SU-DHL-6 (cell line): ENCODE measurements at regions not wholly inside any gene's neighbourhood (a gene's known extent, or its start where the extent isn't known, plus 50 kb on each side); places are given as distances from the start of the nearest gene placed in this dataset.

Experiments
- H2AFZ ChIP-seq: fragments of 200-600 bp; sonication (generic); 2 replicates; pipeline ENCODE4 v1.6.1; 2014; ENCODE audit warnings: low read depth, mild to moderate bottlenecking, moderate library complexity, mixed read lengths, antibody characterized with exemption, low read length; ENCODE audit not compliant: severe bottlenecking
- H3F3A ChIP-seq: fragments of 200-600 bp; shearing (Covaris generic); 2 replicates; pipeline ENCODE4 v1.6.0; 2016; ENCODE audit warnings: antibody characterized with exemption, mild to moderate bottlenecking; ENCODE audit not compliant: insufficient read depth
- H3K27ac ChIP-seq: fragments of 200-600 bp; sonication (generic); 2 replicates; pipeline ENCODE4 v1.5.1; 2016; ENCODE audit warnings: low read depth, mild to moderate bottlenecking, low read length, moderate library complexity, mixed read lengths
- H3K27me3 ChIP-seq: fragments of 200-600 bp; sonication (generic), shearing (Covaris generic); 2 replicates; pipeline ENCODE4 v1.6.0; 2014; ENCODE audit warnings: mild to moderate bottlenecking, low read length
- H3K36me3 ChIP-seq: fragments of 200-600 bp; sonication (generic); 2 replicates; pipeline ENCODE4 v1.6.1; 2014; ENCODE audit warnings: mild to moderate bottlenecking, low read length, mixed read lengths
- H3K4me2 ChIP-seq: fragments of 300-600, 200-600 bp; shearing (Covaris generic), sonication (generic); 2 replicates; pipeline ENCODE4 v1.6.0; 2014; ENCODE audit warnings: low read length, low read depth, mild to moderate bottlenecking; ENCODE audit not compliant: poor library complexity, severe bottlenecking
- H3K4me3 ChIP-seq: fragments of 200-600 bp; sonication (generic); 2 replicates; pipeline ENCODE4 v1.5.1; 2014; ENCODE audit warnings: antibody characterized with exemption, low read length, mild to moderate bottlenecking, mixed read lengths; ENCODE audit not compliant: insufficient read depth, poor library complexity, severe bottlenecking
- H3K79me2 ChIP-seq: fragments of 200-600 bp; sonication (generic); 2 replicates; pipeline ENCODE4 v1.6.1; 2014; ENCODE audit warnings: mild to moderate bottlenecking, low read length, moderate library complexity; ENCODE audit not compliant: insufficient read depth
- H3K9ac ChIP-seq: fragments of 200-600 bp; sonication (generic); 2 replicates; pipeline ENCODE4 v1.7.0; 2014; ENCODE audit warnings: mild to moderate bottlenecking, low read length
- H3K9me2 ChIP-seq: fragments of 200-600 bp; sonication (generic); replicated peaks from 2 replicates; pipeline ENCODE4 v1.6.1; 2014; ENCODE audit warnings: low read length; ENCODE audit not compliant: insufficient read depth
- H3K9me3 ChIP-seq: fragments of 200-600 bp; sonication (generic); 2 replicates; pipeline ENCODE4 v1.6.1; 2014; ENCODE audit warnings: low read length, mixed read lengths; ENCODE audit not compliant: insufficient read depth
- H4K20me1 ChIP-seq: fragments of 200-600 bp; sonication (generic); 2 replicates; pipeline ENCODE4 v1.6.1; 2014; ENCODE audit warnings: low read depth, mild to moderate bottlenecking, antibody characterized with exemption, low read length, moderate library complexity, mixed read lengths
- CTCF ChIP-seq: fragments of 200-600 bp; sonication (generic); IDR thresholded peaks from one replicate; pipeline ENCODE4 v1.5.1; 2017; ENCODE audit warnings: antibody characterized with exemption, mild to moderate bottlenecking, low read length, moderate library complexity; ENCODE audit not compliant: insufficient read depth, poor library complexity, severe bottlenecking
- EZH2phosphoT487 ChIP-seq: fragments of 200-600 bp; sonication (generic), shearing (Covaris generic); conservative IDR thresholded peaks from 2 replicates; pipeline ENCODE4 v1.6.1; 2018; ENCODE audit warnings: mild to moderate bottlenecking, antibody characterized with exemption, low read length, moderate library complexity, mixed read lengths

- Histone ChIP-seq H3K4me3 (no peak overlapping the region), H3F3A (no peaks in the 10 kb centered on the region), H3K27me3 (no peaks in the 10 kb centered on the region), H3K36me3 (no peaks in the 10 kb centered on the region), H4K20me1 (no peaks in the 10 kb centered on the region), H3K9ac (no peak overlapping the region), H3K79me2 (no peaks in the 10 kb centered on the region), H3K27ac (no peak overlapping the region), H3K4me2 (no peak overlapping the region), H3K9me2 (no peaks in the 10 kb centered on the region), H2AFZ (no peak overlapping the region), H3K9me3 (no peaks in the 10 kb centered on the region)
- TF ChIP-seq EZH2phosphoT487: no peak
- no peak for TF ChIP-seq CTCF
Observed at GRCh38 chrX:106392346-106392745, 219.4 kb upstream of the RADX start.

- Histone ChIP-seq H3K27ac (no peak overlapping the region), H3K36me3 (no peaks in the 10 kb centered on the region)
Observed at GRCh38 chrX:106397788-106398538, 213.8 kb upstream of the RADX start.

GRCh38 chrX:106401965-106402559 is 209.7 kb upstream of the RADX start:
- TF ChIP-seq CTCF (no peak), EZH2phosphoT487 (no peak)
- Histone ChIP-seq H3K4me3 (no peak overlapping the region), H3K27ac (no peak overlapping the region), H3K9ac (no peak overlapping the region), H3K27me3 (no peaks in the 10 kb centered on the region), H3K79me2 (no peaks in the 10 kb centered on the region), H3K4me2 (no peak overlapping the region), H3F3A (no peaks in the 10 kb centered on the region), H4K20me1 (no peaks in the 10 kb centered on the region), H3K9me2 (no peaks in the 10 kb centered on the region), H3K9me3 (no peaks in the 10 kb centered on the region), H3K36me3 (no peaks in the 10 kb centered on the region), H2AFZ (no peak overlapping the region)

More at GRCh38 chrX:106397788-106398538, 213.8 kb upstream of the RADX start:
- no peaks in the 10 kb centered on the region for H4K20me1 ChIP-seq
- H2AFZ ChIP-seq: no peak overlapping the region
- H3K4me2 ChIP-seq: no peak overlapping the region
- no peak for TF ChIP-seq EZH2phosphoT487
- no peak for TF ChIP-seq CTCF
- H3K27me3 ChIP-seq: no peaks in the 10 kb centered on the region
- H3K79me2 ChIP-seq: no peaks in the 10 kb centered on the region
- H3K9me2 ChIP-seq: no peaks in the 10 kb centered on the region
- no peaks in the 10 kb centered on the region for H3F3A ChIP-seq
- no peaks in the 10 kb centered on the region for H3K9me3 ChIP-seq
- H3K4me3 ChIP-seq: no peak overlapping the region
- H3K9ac ChIP-seq: no peak overlapping the region
